ENCODE measurements at regions not wholly inside any gene's neighbourhood (a gene's known extent, or its start where the extent isn't known, plus 50 kb on each side); places are given as distances from the start of the nearest gene placed in this dataset.

GRCh38 chr3:79835701-79836100 is 67.9 kb upstream of the ROBO1 start:
- TF ChIP-seq CTCF (conservative IDR thresholded peaks at IDR 0.05; ENCODE audit: low read length) (no peak), EZH2phosphoT487 (IDR thresholded peaks at IDR 0.05; ENCODE audit: borderline replicate concordance, low read depth, low read length) (no peak)
